Caco-2 (cell line): ENCODE measurements at regions not wholly inside any gene's neighbourhood (a gene's known extent, or its start where the extent isn't known, plus 50 kb on each side); places are given as distances from the start of the nearest gene placed in this dataset.

Experiments
- BruUV-seq: library from RNA; stranded (reverse); fragments of 400-500 nt; replicated peaks from 2 replicates; lab custom pipeline; 2021; lab: Mats Ljungman, UMichigan
- CTCF ChIA-PET: fragments of 300-600 bp; sonication (Branson Sonifier 250); formaldehyde crosslinking; loops from one replicate; lab custom pipeline; 2022; ENCODE audit warnings: antibody characterized with exemption; lab: Charles Lee
- POLR2A ChIA-PET: fragments of 300-600 bp; sonication (Branson Sonifier 250); formaldehyde crosslinking; loops from one replicate; lab custom pipeline; 2022; ENCODE audit warnings: antibody characterized with exemption; lab: Charles Lee
- DNase-seq, 2 experiments: peaks; one replicate each; pipeline versions ENCODE4 v3.0.0 to v3.0.0-alpha.2; 2020 to 2022
- H3K27me3 ChIP-seq: replicated peaks from 2 replicates; pipeline ENCODE4 v1.6.0; 2011; ENCODE audit warnings: low read length; ENCODE audit not compliant: control insufficient read depth, insufficient read depth
- H3K36me3 ChIP-seq: 2 replicates; pipeline ENCODE4 v1.5.1; 2011; ENCODE audit warnings: low read length; ENCODE audit not compliant: control insufficient read depth, insufficient read depth
- H3K4me1 ChIP-seq: fragments of 250-450 bp; sonication (Bioruptor Pico); 2 replicates; pipeline ENCODE4 v1.5.1; 2020; ENCODE audit warnings: mild to moderate bottlenecking
- H3K4me3 ChIP-seq: 2 replicates; pipeline ENCODE4 v1.5.1; 2011; ENCODE audit warnings: low read depth, mild to moderate bottlenecking, control low read depth, low read length
- H3K9me3 ChIP-seq: fragments of 250-450 bp; sonication (Bioruptor Pico); 2 replicates; pipeline ENCODE4 v1.5.1; 2020; ENCODE audit warnings: mild to moderate bottlenecking, moderate library complexity
- H3K27ac Mint-ChIP-seq: one replicate; pipeline ENCODE4 v1.8.0; 2022; ENCODE audit warnings: mixed read lengths; ENCODE audit not compliant: unreplicated experiment
- H3K27me3 Mint-ChIP-seq: one replicate; pipeline ENCODE4 v1.8.0; 2022; ENCODE audit warnings: mixed read lengths; ENCODE audit not compliant: insufficient read depth, unreplicated experiment
- H3K36me3 Mint-ChIP-seq: one replicate; pipeline ENCODE4 v1.8.0; 2022; ENCODE audit warnings: mild to moderate bottlenecking, mixed read lengths; ENCODE audit not compliant: insufficient read depth, unreplicated experiment
- H3K4me1 Mint-ChIP-seq: one replicate; pipeline ENCODE4 v1.8.0; 2022; ENCODE audit warnings: low read depth, mixed read lengths; ENCODE audit not compliant: unreplicated experiment
- H3K4me3 Mint-ChIP-seq: one replicate; pipeline ENCODE4 v1.8.0; 2022; ENCODE audit warnings: mild to moderate bottlenecking, moderate library complexity, mixed read lengths; ENCODE audit not compliant: unreplicated experiment
- H3K9me3 Mint-ChIP-seq: one replicate; pipeline ENCODE4 v1.8.0; 2022; ENCODE audit warnings: mixed read lengths; ENCODE audit not compliant: unreplicated experiment
- CTCF ChIP-seq, 2 experiments: fragments of 200-600 bp in 1 of 2; IDR thresholded peaks; 1 replicate in 1 of 2; 2 replicates in 1 of 2; pipeline versions ENCODE4 v1.5.1 to v1.8.0; 2011 to 2022; ENCODE audit warnings: antibody characterized with exemption in 1 of 2, control low read depth in 1 of 2, inconsistent platforms in 1 of 2, low read depth in 1 of 2, low read length in 1 of 2, mild to moderate bottlenecking in 1 of 2, moderate library complexity in 1 of 2; ENCODE audit not compliant: insufficient read depth in 1 of 2, severe bottlenecking in 1 of 2, unreplicated experiment in 1 of 2
- intact Hi-C: fragments of 100-400 bp; cut with micrococcal nuclease; formaldehyde crosslinking; loops from one replicate; pipeline ENCODE4 v1.10.0; 2022; ENCODE audit not compliant: unreplicated experiment

DNA sequence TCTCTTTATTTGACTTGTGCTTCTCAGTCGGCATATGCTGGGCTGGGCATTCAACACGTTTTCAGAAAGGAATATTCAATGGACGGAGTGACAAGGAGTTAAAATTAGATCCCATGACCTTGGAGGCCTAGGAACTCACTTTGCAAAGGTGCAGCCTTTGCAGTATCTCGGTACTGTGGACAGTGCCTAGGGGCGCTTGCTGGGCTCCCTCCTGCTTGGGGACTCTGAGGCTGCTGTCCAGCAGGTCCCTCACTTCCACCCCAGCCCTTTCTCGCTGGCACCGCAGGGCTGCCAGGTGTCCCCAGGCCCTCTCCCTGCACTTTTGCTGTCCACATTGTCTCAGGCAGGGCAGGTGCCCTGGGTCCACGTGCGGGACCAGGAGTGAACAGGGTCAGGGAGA is 255.5 kb upstream of the B3GAT1 start:
- peaks cover 13% of the 10 kb centered on the region for H3K27me3 Mint-ChIP-seq
- no peak overlapping the region for H3K4me3 Mint-ChIP-seq
- intact Hi-C loops: no loop called here
- Histone ChIP-seq H3K27me3 (no peaks in the 10 kb centered on the region; the same call in 1 of the 2 replicates), H3K4me1 (no peaks in the 10 kb centered on the region), H3K36me3 (no peaks in the 10 kb centered on the region), H3K9me3 (peaks cover 9% of the 10 kb centered on the region; the same call in 1 of the 2 replicates), H3K4me3 (no peak overlapping the region)
- H3K9me3 Mint-ChIP-seq: no peaks in the 10 kb centered on the region
- H3K27ac Mint-ChIP-seq: no peak overlapping the region
- H3K36me3 Mint-ChIP-seq: no peaks in the 10 kb centered on the region
- no TSS peak for BruUV-seq
- DNase-seq: peak in 1 of 2 experiments; percentile 19
- no peaks in the 10 kb centered on the region for H3K4me1 Mint-ChIP-seq
- POLR2A ChIA-PET: no interaction called here
- TF ChIP-seq CTCF (IDR thresholded peaks at IDR 0.05; ENCODE audit: insufficient read depth in 1 of 2, low read depth in 1 of 2, low read length in 1 of 2, severe bottlenecking in 1 of 2, unreplicated experiment in 1 of 2): no peak
- CTCF ChIA-PET: no interaction called here

GRCh38 chr11:134667175-134667500 is 255.1 kb upstream of the B3GAT1 start:
- Mint-ChIP-seq H3K9me3 (no peaks in the 10 kb centered on the region), H3K27me3 (peaks cover 10% of the 10 kb centered on the region), H3K4me1 (no peaks in the 10 kb centered on the region), H3K27ac (no peak overlapping the region), H3K4me3 (no peak overlapping the region), H3K36me3 (no peaks in the 10 kb centered on the region)
- no TSS peak for BruUV-seq
- no peaks in the 10 kb centered on the region; the same call in 1 of the 2 replicates for H3K27me3 ChIP-seq
- TF ChIP-seq CTCF (IDR thresholded peaks at IDR 0.05; ENCODE audit: insufficient read depth in 1 of 2, low read depth in 1 of 2, low read length in 1 of 2, severe bottlenecking in 1 of 2, unreplicated experiment in 1 of 2): no peak
- H3K4me3 ChIP-seq: no peak overlapping the region
- H3K9me3 ChIP-seq: peaks cover 9% of the 10 kb centered on the region; the same call in 1 of the 2 replicates
- POLR2A ChIA-PET: no interaction called here
- intact Hi-C loops: no loop called here
- no peaks in the 10 kb centered on the region for H3K4me1 ChIP-seq
- peak in 1 of 2 experiments; percentile 19 for DNase-seq
- H3K36me3 ChIP-seq: no peaks in the 10 kb centered on the region
- CTCF ChIA-PET: no interaction called here

DNA sequence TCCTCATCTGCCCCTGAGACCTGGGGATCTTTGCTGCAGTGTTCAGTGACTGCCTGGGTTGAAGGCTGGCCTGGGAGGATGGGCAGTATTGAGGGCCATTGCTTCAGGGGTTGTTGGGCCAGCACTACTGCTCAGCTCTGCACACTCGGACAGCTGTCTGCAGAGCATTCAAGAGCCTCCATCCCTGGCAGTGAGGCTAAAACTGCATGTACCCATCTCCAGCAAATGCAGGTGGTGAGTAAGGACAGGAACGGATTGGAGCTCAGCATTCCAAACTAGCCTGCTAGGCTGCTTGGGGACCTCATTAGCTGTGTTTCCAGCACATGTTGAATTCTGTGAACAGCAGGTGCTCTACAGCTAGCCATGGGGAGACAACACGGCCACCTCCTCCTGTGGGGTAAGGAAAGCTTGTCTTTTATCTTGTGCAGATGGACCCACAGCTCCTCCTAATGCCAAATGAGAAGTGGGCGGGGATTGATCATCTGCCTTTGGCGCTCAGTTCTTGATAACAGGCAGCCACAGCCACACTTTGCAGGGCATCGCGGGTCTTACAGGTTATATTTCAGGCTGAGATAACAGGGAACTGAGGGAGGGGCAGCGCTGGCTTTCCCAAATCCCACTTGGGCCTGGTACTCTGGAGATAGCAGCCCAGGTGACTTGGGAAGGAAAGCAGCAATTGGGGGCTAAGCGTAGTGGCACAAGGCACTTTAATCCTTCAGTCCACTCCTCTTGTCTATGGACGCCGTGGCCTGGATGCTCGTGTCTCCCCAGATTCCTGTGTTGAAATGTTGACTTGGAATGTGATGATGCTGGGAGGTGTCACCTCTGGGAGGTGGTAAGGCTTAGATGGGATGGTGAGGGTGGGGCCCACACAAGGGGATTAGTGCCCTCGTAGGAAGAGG is 254.5 kb upstream of the B3GAT1 start:
- CTCF ChIA-PET: no interaction called here
- Histone ChIP-seq H3K4me3 (no peak overlapping the region), H3K4me1 (no peaks in the 10 kb centered on the region), H3K36me3 (no peaks in the 10 kb centered on the region), H3K9me3 (peaks cover 9% of the 10 kb centered on the region; the same call in 1 of the 2 replicates), H3K27me3 (no peaks in the 10 kb centered on the region; the same call in 1 of the 2 replicates)
- Mint-ChIP-seq H3K27me3 (peaks cover 6% of the 10 kb centered on the region), H3K36me3 (no peaks in the 10 kb centered on the region), H3K4me3 (no peak overlapping the region), H3K9me3 (no peaks in the 10 kb centered on the region), H3K27ac (no peak overlapping the region), H3K4me1 (no peaks in the 10 kb centered on the region)
- BruUV-seq: no TSS peak
- POLR2A ChIA-PET: no interaction called here
- intact Hi-C loops: no loop called here
- no peak for TF ChIP-seq CTCF (IDR thresholded peaks at IDR 0.05; ENCODE audit: insufficient read depth in 1 of 2, low read depth in 1 of 2, low read length in 1 of 2, severe bottlenecking in 1 of 2, unreplicated experiment in 1 of 2)
- peak in 1 of 2 experiments; percentile 25 for DNase-seq
